Amygdala (tissue), 56 donors: ENCODE measurements at regions not wholly inside any gene's neighbourhood (a gene's known extent, or its start where the extent isn't known, plus 50 kb on each side); places are given as distances from the start of the nearest gene placed in this dataset.
"Not testable (repeated sequence)": the region's sequence is repeated elsewhere in the genome, so short reads cannot be mapped to it uniquely, and the experiment has no call there.

ENCODE experiments used
- DNase-seq, 56 donors: peaks; one replicate each; lab custom pipeline; 2025; lab: John Stamatoyannopoulos, UW

- no peak for DNase-seq
Measured at GRCh38 chr5:158456756-158457155, 597.8 kb upstream of the CLINT1 start.

- DNase-seq, result no peak
Measured at GRCh38 chr5:158456241-158456640, 597.3 kb upstream of the CLINT1 start.

GRCh38 chr5:158451993-158452672 is 593.2 kb upstream of the CLINT1 start:
- no peak for DNase-seq

DNA sequence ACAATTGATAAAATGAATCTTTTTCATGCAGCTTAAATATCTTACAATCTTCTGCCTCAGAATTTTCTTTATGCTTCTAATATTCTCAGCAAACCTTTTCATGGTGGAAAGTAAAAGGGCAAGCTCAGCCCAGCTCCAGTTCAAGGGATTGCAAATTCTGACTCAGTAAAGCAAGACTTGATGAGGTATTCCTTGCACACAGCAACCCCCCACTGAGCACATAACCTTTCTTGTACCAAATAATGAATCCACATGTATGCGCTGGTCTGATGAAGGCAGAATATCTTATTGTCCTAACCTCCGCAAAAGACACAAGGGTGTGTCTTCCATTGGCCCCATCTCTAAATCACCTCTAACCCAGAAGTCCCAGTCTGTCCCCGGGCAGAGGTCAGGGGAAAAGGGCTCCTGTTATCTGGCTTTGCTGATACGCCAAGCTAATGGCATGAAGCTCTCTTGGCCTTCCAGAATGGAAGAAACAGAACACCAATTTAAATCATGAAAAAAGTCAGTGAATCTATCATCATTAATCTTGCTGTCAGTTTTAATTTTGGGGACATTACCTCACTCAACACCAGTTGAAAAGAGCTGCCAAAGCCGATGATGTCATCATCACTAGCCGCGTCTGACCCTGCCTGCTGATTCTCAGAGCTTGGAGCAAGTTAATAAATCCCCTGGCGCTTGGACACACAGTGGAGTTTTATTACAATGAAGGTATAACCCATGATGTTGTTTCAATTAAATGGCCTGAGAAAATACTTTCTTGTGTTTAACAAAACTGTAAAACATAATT is 592.5 kb upstream of the CLINT1 start:
- DNase-seq, result peak in 2 of 56 donors; percentile 3 to 4

DNA sequence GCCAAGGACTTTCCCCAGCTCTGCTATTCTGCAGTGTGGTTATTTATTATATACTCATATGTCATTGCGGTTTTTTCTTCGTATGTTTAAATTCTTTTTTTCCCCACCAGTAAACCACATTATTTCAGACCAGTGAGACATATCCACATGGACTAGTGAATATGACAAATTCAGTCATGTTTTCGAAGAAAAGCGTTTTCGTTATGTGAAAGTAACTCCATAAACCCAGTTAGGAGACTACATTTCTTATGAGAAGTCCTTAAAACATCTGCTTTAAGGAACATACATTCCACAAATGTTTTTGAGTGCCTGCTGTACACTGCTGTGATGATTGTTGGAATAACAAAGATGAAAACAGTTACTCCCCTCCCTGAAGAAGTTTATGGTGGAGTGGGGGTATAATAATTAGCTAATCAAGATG is 591.8 kb upstream of the CLINT1 start:
- DNase-seq, result no peak

GRCh38 chr5:158446761-158447160 is 587.8 kb upstream of the CLINT1 start:
- not testable (repeated sequence) for DNase-seq

- DNase-seq, result not testable (repeated sequence)
Measured at GRCh38 chr5:158439204-158439603, 580.3 kb upstream of the CLINT1 start.

GRCh38 chr5:158436271-158437065 is 577.5 kb upstream of the CLINT1 start:
- no peak for DNase-seq

GRCh38 chr5:158435161-158435616 is 576.2 kb upstream of the CLINT1 start:
- no peak for DNase-seq

DNA sequence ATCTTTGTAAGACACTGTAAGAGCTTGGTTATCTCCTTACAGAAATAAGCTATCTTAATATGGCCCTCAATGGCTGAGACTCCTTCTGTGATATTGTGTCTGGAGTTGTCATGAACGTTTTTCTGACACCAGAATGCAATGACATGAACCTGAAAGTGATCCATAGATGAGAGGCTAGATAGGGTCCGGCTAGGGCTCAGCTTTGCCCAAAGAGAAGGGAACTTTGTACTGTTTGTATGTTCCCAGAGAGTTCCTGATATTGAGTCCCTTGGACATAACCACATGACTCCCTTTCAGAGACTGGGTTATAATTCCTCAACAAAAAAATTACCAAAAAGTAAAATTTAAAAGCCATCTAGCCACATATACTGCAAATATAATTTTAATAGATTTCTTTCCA is 575.8 kb upstream of the CLINT1 start:
- no peak for DNase-seq

DNA sequence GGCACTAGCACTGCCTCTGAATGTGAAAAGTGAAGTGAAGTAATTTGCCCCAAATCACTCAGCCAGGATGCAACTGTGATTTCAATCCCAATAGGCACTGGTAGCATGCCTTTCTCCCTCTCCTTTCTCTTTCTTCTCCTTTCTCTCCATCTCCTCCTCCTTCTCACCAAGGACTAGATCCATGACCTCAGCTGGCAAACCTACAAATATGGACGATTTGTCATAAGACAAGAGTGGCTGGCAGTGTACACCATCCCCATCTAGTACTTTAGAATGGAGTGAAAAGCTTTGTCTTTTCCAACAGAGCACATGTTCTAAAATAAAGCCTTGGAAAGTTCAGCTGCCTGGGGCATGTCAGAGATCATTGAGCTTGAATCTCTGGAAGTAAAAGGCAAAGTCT is 574.7 kb upstream of the CLINT1 start:
- no peak for DNase-seq

- DNase-seq, result no peak
Measured at GRCh38 chr5:158431369-158432029, 572.6 kb upstream of the CLINT1 start.

DNA sequence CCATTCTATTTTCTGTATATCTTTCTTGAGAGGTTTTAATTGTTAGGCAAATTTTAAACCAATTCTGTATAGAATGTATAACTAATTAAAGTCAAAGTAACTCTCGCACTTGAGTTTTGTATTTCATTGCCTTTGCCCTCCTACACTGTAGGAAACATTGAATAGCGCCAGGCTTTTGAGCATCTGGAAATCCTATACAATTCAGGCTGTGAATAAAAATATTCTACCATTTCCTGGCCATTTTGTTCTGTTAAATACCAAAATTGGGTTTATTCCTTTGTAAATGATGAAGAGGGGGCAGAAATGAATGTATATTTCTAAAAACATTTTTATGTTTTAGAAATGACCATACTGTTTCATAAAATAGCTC is 571.8 kb upstream of the CLINT1 start:
- no peak for DNase-seq

- no peak for DNase-seq
Measured at GRCh38 chr5:158430166-158430797, 571.3 kb upstream of the CLINT1 start.

GRCh38 chr5:158429564-158429963 is 570.6 kb upstream of the CLINT1 start:
- no peak for DNase-seq

DNA sequence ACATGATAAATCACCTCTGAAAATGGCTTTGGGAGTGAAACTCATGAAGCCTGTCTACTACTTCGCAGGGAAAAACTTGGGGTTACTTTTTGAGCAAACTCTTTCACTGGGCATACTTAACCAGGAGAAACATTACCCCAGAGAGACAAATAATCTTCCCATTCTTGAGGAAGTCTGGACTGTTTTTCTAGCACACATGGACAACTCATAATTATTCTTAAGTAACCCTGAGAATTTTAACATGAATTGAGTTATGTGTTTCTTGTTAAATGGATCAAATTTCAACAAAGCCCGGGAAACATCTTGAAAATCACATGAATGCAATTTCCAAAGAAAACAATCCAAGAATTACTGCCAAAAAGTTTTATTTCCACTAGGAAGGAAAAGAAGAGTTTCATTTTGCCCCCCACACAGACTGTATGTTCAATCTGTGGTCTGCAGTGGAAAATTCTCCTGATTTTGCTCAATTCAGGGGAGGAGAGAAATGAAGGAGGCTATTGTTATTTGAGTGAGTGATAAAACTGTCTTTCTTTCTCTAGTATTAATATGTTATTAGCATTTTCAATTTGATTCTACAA is 564.8 kb upstream of the CLINT1 start:
- DNase-seq, result no peak

GRCh38 chr5:158422653-158423515 is 563.9 kb upstream of the CLINT1 start:
- no peak for DNase-seq

DNA sequence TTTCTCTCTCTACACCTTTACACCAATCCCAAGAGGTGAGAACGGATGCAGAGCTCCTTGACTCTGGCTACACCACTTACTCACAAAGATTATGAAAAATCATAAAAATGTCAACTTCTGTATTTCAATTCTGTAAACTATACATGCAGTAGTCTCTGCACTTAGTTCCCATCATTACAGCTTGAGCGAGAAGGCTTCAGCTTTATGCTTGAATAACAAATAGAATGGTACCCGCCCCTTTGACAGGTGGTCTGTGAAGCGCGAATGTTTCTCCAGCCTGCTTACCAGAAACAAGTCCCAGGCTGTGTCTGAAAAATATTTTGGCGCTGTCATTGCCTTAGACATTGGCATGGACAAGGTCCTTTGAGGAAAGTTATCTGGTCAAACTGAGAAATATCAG is 562.4 kb upstream of the CLINT1 start:
- no peak for DNase-seq

DNA sequence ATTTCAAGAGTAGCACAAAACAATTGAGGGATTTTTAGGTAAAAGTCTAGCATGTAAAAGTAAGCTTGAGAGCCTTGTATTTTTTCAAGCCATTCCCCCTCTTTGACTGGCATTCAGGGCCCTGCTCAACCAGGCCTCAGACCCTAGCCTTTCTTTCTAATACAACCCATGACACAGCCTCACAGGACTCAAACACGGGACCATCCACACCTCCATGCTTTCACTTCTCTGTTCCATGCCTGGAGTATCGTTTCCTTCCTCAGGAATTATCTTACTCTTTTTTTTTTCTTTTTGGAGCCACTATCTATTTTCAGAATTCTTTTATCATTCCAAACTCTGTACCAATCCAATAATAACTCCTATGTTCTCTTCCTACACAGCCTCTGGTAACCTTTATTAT is 560.2 kb upstream of the CLINT1 start:
- no peak for DNase-seq
